GM13977 (cell line): ENCODE measurements at regions not wholly inside any gene's neighbourhood (a gene's known extent, or its start where the extent isn't known, plus 50 kb on each side); places are given as distances from the start of the nearest gene placed in this dataset.

Experiments
- DNase-seq: peaks from one replicate; pipeline ENCODE4 v3.0.0; 2012; ENCODE audit warnings: low spot score
- in situ Hi-C: fragments of 300-500 bp; cut with MboI; formaldehyde crosslinking; loops from one replicate; pipeline ENCODE4 v1.12.0; 2022; ENCODE audit warnings: low sequenced_read_pairs, low pct_unique_long_range_greater_than_20kb, mixed read lengths, inconsistent platforms; ENCODE audit not compliant: unreplicated experiment
- TF ChIP-seq, protein P1 (sequence below): IDR thresholded peaks from 2 replicates; pipeline ENCODE4 v1.5.1; 2012; ENCODE audit warnings: mild to moderate bottlenecking, control low read depth; ENCODE audit not compliant: insufficient read depth; ENCODE audit errors: extremely low read depth, missing control alignments

DNA sequence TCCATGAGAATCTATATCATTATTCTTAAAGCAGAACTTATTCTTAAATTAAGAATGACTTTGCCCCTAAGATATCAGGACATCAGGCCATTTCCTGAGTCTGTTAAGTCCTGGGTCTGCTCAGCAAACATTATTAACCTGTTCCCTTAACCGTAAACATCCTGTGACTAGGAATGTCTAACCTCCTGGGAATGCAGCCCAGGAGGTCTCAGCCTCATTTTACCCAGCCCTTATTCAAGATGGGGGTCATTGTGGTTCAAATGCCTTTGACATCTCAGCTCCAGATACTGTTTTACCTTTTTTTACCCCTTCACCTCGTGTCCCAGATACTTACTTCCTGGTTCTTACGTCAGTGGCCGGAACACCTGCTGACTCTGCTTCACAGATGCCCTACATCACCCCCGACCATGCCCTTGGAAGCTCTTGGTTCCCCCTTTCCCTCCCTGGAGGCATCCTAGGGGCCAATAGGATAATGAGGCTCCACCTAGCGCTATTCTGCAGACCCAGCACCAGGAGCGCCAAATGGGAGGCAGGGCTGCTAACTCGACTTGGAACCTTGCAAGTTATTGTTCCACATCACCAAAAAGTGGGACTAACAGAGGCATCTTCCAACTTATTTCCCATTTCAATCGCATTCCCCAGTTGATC is 182.5 kb downstream of the MED10 start:
- in situ Hi-C loops, result no loop called here

DNA sequence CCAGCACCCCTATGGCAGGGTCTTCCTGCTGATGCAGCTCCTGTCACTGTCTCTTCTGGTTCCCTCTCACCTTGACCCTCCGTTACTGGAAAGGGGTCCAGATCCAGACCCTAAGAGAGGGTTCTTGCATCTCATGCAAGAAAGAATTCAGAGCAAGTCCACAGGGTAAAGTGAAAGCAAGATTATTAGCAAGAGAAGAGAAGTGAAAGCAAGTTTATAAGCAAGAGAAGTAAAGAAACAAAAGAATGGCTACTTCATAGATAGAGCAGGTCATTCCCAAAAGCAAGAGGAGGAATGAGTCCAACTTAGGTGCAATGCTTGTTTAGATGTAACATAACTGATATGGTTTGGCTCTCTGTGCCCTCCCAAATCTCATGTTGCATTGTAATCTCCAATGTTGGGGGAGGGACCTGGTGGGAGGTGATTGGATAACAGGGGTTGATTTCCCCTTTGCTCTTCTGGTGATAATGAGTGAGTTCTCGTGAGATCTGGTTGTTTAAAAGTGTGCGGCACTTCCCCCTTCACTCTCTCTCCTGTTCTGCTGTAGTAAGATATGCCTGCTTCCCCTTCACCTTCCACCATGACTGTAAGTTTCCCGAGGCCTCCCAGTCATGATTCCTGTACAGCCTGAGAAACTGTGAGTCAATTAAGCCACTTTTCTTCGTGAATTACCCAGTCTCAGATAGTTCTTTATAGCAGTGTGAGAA is 183.3 kb downstream of the MED10 start:
- TF ChIP-seq, protein P1, sequence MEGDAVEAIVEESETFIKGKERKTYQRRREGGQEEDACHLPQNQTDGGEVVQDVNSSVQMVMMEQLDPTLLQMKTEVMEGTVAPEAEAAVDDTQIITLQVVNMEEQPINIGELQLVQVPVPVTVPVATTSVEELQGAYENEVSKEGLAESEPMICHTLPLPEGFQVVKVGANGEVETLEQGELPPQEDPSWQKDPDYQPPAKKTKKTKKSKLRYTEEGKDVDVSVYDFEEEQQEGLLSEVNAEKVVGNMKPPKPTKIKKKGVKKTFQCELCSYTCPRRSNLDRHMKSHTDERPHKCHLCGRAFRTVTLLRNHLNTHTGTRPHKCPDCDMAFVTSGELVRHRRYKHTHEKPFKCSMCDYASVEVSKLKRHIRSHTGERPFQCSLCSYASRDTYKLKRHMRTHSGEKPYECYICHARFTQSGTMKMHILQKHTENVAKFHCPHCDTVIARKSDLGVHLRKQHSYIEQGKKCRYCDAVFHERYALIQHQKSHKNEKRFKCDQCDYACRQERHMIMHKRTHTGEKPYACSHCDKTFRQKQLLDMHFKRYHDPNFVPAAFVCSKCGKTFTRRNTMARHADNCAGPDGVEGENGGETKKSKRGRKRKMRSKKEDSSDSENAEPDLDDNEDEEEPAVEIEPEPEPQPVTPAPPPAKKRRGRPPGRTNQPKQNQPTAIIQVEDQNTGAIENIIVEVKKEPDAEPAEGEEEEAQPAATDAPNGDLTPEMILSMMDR, result no peak
- in situ Hi-C loops, result no loop called here
- no peak for DNase-seq

More for the DNA sequence above, 182.5 kb downstream of the MED10 start:
- DNase-seq, result no peak
- TF ChIP-seq, protein P1, result no peak

DNA sequence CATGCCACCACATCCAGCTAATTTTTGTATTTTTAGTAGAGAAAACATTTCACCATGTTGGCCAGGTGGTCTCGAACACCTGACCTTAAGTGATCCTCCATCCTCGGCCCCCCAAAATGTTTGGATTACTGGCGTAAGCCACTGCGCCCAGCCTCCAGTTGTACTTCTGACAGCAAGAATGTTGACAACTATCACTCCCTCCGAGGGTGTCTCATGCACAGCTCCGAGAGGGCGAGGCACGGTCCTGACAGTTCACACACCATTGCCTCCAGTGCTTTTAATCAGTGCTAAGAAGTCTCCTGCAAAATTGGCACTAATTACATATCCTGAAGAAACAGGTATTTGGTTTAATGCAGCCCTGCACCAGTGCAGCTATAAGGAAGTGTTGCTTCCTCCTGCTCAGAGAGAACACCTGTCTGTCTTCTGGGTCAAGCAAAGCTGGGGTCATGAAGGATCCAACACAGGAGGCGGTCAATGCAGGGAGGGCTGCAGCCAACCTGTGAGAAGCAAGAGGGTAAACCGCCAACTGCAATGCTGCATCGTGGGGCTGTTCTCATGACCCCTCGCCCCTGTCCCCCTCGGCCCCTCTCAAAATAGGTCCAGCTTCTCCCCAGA is 184.0 kb downstream of the MED10 start:
- in situ Hi-C loops, result no loop called here
- DNase-seq, result no peak
- TF ChIP-seq, protein P1, result no peak

DNA sequence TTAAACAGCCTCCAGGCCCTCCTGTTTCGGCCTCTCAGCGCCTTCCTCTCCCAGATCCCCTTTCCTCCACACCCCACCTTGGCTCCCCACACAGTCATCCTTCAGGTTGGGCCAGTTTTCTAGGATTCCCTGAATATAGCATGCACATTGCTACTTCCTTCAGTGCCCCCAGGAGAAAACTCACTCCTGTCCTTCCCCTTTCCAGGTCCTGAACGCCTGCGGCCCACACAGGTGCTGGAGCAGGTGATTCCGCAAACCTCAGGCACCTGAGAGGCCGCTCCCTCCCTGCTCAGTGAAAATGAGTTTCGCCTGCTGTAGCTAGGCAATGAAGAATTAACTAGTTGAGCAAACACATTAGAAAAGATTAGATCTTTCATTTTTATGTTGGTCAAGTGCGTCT is 185.0 kb downstream of the MED10 start:
- DNase-seq, result no peak
- in situ Hi-C loops, result no loop called here
- TF ChIP-seq, protein P1, result no peak

DNA sequence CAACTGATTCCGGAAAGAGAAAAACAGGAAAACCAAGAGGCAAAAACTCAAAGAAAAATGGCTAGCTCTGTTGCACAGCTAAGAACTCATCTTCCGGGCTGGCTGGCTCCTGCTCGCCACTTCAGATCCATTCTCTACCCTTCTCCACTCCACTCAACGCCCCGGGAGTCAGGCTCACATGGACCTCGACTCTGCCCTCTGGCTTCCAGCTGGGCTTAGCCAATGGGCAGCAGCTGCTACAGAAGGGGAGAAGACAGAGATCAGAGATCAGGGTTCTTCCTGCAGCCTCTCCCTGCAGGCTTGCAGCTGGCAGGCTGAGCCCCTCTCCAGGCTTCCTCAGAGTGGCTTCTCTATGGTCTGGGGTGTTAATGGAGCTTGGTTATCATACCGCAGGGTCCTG is 187.5 kb downstream of the MED10 start:
- in situ Hi-C loops, result no loop called here
- DNase-seq, result no peak
- TF ChIP-seq, protein P1, result no peak

DNA sequence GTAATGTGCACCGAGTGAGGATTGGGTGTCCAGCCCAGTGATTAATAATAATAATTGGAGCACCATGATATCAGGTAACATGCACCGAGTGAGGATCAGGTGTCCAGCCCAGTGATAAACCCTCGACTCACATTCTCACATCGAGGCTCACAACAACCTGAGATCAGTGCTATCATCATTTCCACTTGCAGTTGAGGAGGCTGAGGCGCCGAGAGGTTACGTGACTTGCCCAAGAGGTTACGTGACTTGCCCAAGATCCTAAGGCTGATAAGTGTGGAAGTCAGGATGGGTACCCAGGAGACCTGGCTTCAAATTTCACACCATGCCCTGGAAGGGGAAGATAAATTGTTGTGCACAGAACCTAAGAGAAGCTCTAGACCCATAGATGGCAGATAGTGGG is 189.4 kb downstream of the MED10 start:
- no peak for DNase-seq
- TF ChIP-seq, protein P1, result no peak
- in situ Hi-C loops, result no loop called here
